ENCODE measurements at regions not wholly inside any gene's neighbourhood (a gene's known extent, or its start where the extent isn't known, plus 50 kb on each side); places are given as distances from the start of the nearest gene placed in this dataset.
"Not testable (repeated sequence)": the region's sequence is repeated elsewhere in the genome, so short reads cannot be mapped to it uniquely, and the experiment has no call there.

- ChIA-PET POLR2A (ENCODE audit: unreplicated experiment) (no interaction called here), CTCF (no interaction called here)
- Histone ChIP-seq H3K27ac (no peak overlapping the region), H3K79me2 (ENCODE audit: low read depth) (no peaks in the 10 kb centered on the region), H3K27me3 (ENCODE audit: insufficient read depth, low read depth) (no peaks in the 10 kb centered on the region), H3K4me1 (replicated peaks; ENCODE audit: insufficient read depth) (no peaks in the 10 kb centered on the region), H3K36me3 (ENCODE audit: low read depth) (no peaks in the 10 kb centered on the region; the same call in 1 of the 2 replicates), H3K9me3 (ENCODE audit: insufficient read depth, low read depth) (no peaks in the 10 kb centered on the region), H3K9me2 (ENCODE audit: insufficient read depth) (no peaks in the 10 kb centered on the region), H4K20me1 (ENCODE audit: insufficient read depth) (no peaks in the 10 kb centered on the region), H3K4me2 (no peak overlapping the region), H3F3A (ENCODE audit: insufficient read depth, low read depth) (no peaks in the 10 kb centered on the region), H3K4me3 (no peak overlapping the region), H2AFZ (no peak overlapping the region)
- BruUV-seq (replicated peaks), result no TSS peak
- TF ChIP-seq EZH2 (IDR thresholded peaks at IDR 0.05; ENCODE audit: low read depth) (no peak), CTCF (conservative IDR thresholded peaks at IDR 0.05) (no peak)
- DNase-seq, result no peak
- intact Hi-C loops (cut with micrococcal nuclease; ENCODE audit: unreplicated experiment), result no loop called here
Measured at GRCh38 chr7:66474441-66474840, 154.2 kb upstream of the KCTD7 start.

- H3K4me1 ChIP-seq (replicated peaks; ENCODE audit: insufficient read depth); H3K9me2 ChIP-seq (ENCODE audit: insufficient read depth); H3K27me3 ChIP-seq (ENCODE audit: insufficient read depth, low read depth); H3K36me3 ChIP-seq (ENCODE audit: low read depth); DNase-seq; H3K79me2 ChIP-seq (ENCODE audit: low read depth); POLR2A ChIA-PET (ENCODE audit: unreplicated experiment); H3F3A ChIP-seq (ENCODE audit: insufficient read depth, low read depth); BruUV-seq (replicated peaks); H3K4me2 ChIP-seq; H3K9me3 ChIP-seq (ENCODE audit: insufficient read depth, low read depth); H4K20me1 ChIP-seq (ENCODE audit: insufficient read depth); H3K4me3 ChIP-seq; CTCF ChIA-PET; H3K27ac ChIP-seq; intact Hi-C loops (cut with micrococcal nuclease; ENCODE audit: unreplicated experiment); H2AFZ ChIP-seq: not testable (repeated sequence)
Measured at GRCh38 chr7:66476056-66476455, 152.6 kb upstream of the KCTD7 start.

- BruUV-seq (replicated peaks); POLR2A ChIA-PET (ENCODE audit: unreplicated experiment); intact Hi-C loops (cut with micrococcal nuclease; ENCODE audit: unreplicated experiment); H3F3A ChIP-seq (ENCODE audit: insufficient read depth, low read depth); H3K4me1 ChIP-seq (replicated peaks; ENCODE audit: insufficient read depth); H3K4me2 ChIP-seq; H4K20me1 ChIP-seq (ENCODE audit: insufficient read depth); H3K27me3 ChIP-seq (ENCODE audit: insufficient read depth, low read depth); H3K9me3 ChIP-seq (ENCODE audit: insufficient read depth, low read depth); H3K4me3 ChIP-seq; H3K9me2 ChIP-seq (ENCODE audit: insufficient read depth); H2AFZ ChIP-seq; H3K79me2 ChIP-seq (ENCODE audit: low read depth); H3K27ac ChIP-seq; CTCF ChIA-PET; H3K36me3 ChIP-seq (ENCODE audit: low read depth); DNase-seq: not testable (repeated sequence)
Measured at GRCh38 chr7:66477822-66478397, 150.8 kb upstream of the KCTD7 start.

GRCh38 chr7:66481229-66481628 lies 147.5 kb upstream of the KCTD7 start:
- H3K9me3 ChIP-seq (ENCODE audit: insufficient read depth, low read depth); H3K4me1 ChIP-seq (replicated peaks; ENCODE audit: insufficient read depth); H3K4me2 ChIP-seq; H3K4me3 ChIP-seq; H4K20me1 ChIP-seq (ENCODE audit: insufficient read depth); H3K9me2 ChIP-seq (ENCODE audit: insufficient read depth); CTCF ChIA-PET; H3K79me2 ChIP-seq (ENCODE audit: low read depth); POLR2A ChIA-PET (ENCODE audit: unreplicated experiment); H3K36me3 ChIP-seq (ENCODE audit: low read depth); H3F3A ChIP-seq (ENCODE audit: insufficient read depth, low read depth); BruUV-seq (replicated peaks); H3K27ac ChIP-seq; H3K27me3 ChIP-seq (ENCODE audit: insufficient read depth, low read depth); H2AFZ ChIP-seq; intact Hi-C loops (cut with micrococcal nuclease; ENCODE audit: unreplicated experiment); DNase-seq: not testable (repeated sequence)

GRCh38 chr7:66489065-66489464 lies 139.6 kb upstream of the KCTD7 start:
- H4K20me1 ChIP-seq (ENCODE audit: insufficient read depth); CTCF ChIA-PET; BruUV-seq (replicated peaks); DNase-seq; H3K36me3 ChIP-seq (ENCODE audit: low read depth); H3K4me1 ChIP-seq (replicated peaks; ENCODE audit: insufficient read depth); H2AFZ ChIP-seq; H3K4me2 ChIP-seq; H3F3A ChIP-seq (ENCODE audit: insufficient read depth, low read depth); intact Hi-C loops (cut with micrococcal nuclease; ENCODE audit: unreplicated experiment); H3K79me2 ChIP-seq (ENCODE audit: low read depth); H3K9me2 ChIP-seq (ENCODE audit: insufficient read depth); H3K9me3 ChIP-seq (ENCODE audit: insufficient read depth, low read depth); H3K4me3 ChIP-seq; H3K27me3 ChIP-seq (ENCODE audit: insufficient read depth, low read depth); H3K27ac ChIP-seq: not testable (repeated sequence)
- POLR2A ChIA-PET (ENCODE audit: unreplicated experiment), result interaction anchor here (0.8 kb wide), 1 partner anchor 402 kb away, joined by 7 read pairs; no protein-coding TSS in a partner anchor

GRCh38 chr7:66489741-66490140 lies 138.9 kb upstream of the KCTD7 start:
- H3K4me2 ChIP-seq; POLR2A ChIA-PET (ENCODE audit: unreplicated experiment): not testable (repeated sequence)

GRCh38 chr7:66490979-66491378 lies 137.7 kb upstream of the KCTD7 start:
- H3K9me2 ChIP-seq (ENCODE audit: insufficient read depth); BruUV-seq (replicated peaks); DNase-seq; H3K27ac ChIP-seq; POLR2A ChIA-PET (ENCODE audit: unreplicated experiment); H3K27me3 ChIP-seq (ENCODE audit: insufficient read depth, low read depth); H3K4me1 ChIP-seq (replicated peaks; ENCODE audit: insufficient read depth); CTCF ChIA-PET; H4K20me1 ChIP-seq (ENCODE audit: insufficient read depth); H3K79me2 ChIP-seq (ENCODE audit: low read depth); H2AFZ ChIP-seq; H3K36me3 ChIP-seq (ENCODE audit: low read depth); H3K4me2 ChIP-seq; H3K9me3 ChIP-seq (ENCODE audit: insufficient read depth, low read depth); H3F3A ChIP-seq (ENCODE audit: insufficient read depth, low read depth); H3K4me3 ChIP-seq: not testable (repeated sequence)
- intact Hi-C loops (cut with micrococcal nuclease; ENCODE audit: unreplicated experiment), result loop anchor here (10.0 kb wide), 1 partner anchor 346 kb away; no protein-coding TSS in a partner anchor

More at GRCh38 chr7:66489741-66490140, 138.9 kb upstream of the KCTD7 start:
- H3K4me1 ChIP-seq (replicated peaks; ENCODE audit: insufficient read depth); H3K9me2 ChIP-seq (ENCODE audit: insufficient read depth); CTCF ChIA-PET; H3K9me3 ChIP-seq (ENCODE audit: insufficient read depth, low read depth); H2AFZ ChIP-seq; H3K27me3 ChIP-seq (ENCODE audit: insufficient read depth, low read depth); DNase-seq; BruUV-seq (replicated peaks); H3K27ac ChIP-seq; H3K36me3 ChIP-seq (ENCODE audit: low read depth); H3K79me2 ChIP-seq (ENCODE audit: low read depth); H4K20me1 ChIP-seq (ENCODE audit: insufficient read depth); H3K4me3 ChIP-seq; H3F3A ChIP-seq (ENCODE audit: insufficient read depth, low read depth): not testable (repeated sequence)
- intact Hi-C loops (cut with micrococcal nuclease; ENCODE audit: unreplicated experiment), result loop anchor here (10.0 kb wide), 1 partner anchor 345 kb away; no protein-coding TSS in a partner anchor
